Peyer's patch (tissue), 4 donors: ENCODE measurements at regions not wholly inside any gene's neighbourhood (a gene's known extent, or its start where the extent isn't known, plus 50 kb on each side); places are given as distances from the start of the nearest gene placed in this dataset.

ENCODE experiments used
- CTCF ChIP-seq, 6 experiments: fragments of 450-650 bp in 4 of 6; fragments of 200-600 bp in 2 of 6; sonication (generic) in 1 of 6; IDR thresholded peaks; one replicate each; pipeline ENCODE4 v1.5.1; 2017 to 2019; ENCODE audit warnings: antibody characterized with exemption in 6 of 6, mild to moderate bottlenecking in 3 of 6, moderate library complexity in 1 of 6
- POLR2A ChIP-seq, 2 donors: fragments of 450-650 bp; IDR thresholded peaks; one replicate each; pipeline ENCODE4 v1.5.1; 2017; ENCODE audit warnings: antibody characterized with exemption in 2 of 2, mild to moderate bottlenecking in 2 of 2, moderate library complexity in 2 of 2

- TF ChIP-seq CTCF (IDR thresholded peaks at IDR 0.05), result no peak
- no peak for TF ChIP-seq POLR2A (IDR thresholded peaks at IDR 0.05)
These were observed 489.5 kb downstream of the CDH2 start for GRCh38 chr18:27687351-27687979.
